HG03196 (cell line): ENCODE measurements at regions not wholly inside any gene's neighbourhood (a gene's known extent, or its start where the extent isn't known, plus 50 kb on each side); places are given as distances from the start of the nearest gene placed in this dataset.

Source experiments
- ATAC-seq: cut with Tn5 transposase; IDR thresholded peaks from one replicate; pipeline ENCODE4 v1.9.1; 2021; ENCODE audit not compliant: unreplicated experiment

GRCh38 chr17:77706938-77707337 is 251.6 kb upstream of the TNRC6C start:
- no peak for ATAC-seq

GRCh38 chr17:77707546-77707945 is 251.0 kb upstream of the TNRC6C start:
- ATAC-seq, result no peak

- no peak for ATAC-seq
These were observed 250.5 kb upstream of the TNRC6C start for GRCh38 chr17:77708049-77708448.

- ATAC-seq, result no peak
These were observed 249.6 kb upstream of the TNRC6C start for GRCh38 chr17:77708936-77709335.

GRCh38 chr17:77709594-77709993 is 248.9 kb upstream of the TNRC6C start:
- no peak for ATAC-seq

GRCh38 chr17:77712578-77712977 is 245.9 kb upstream of the TNRC6C start:
- no peak for ATAC-seq

- ATAC-seq, result no peak
These were observed 242.1 kb upstream of the TNRC6C start for GRCh38 chr17:77716289-77716926.

GRCh38 chr17:77717941-77718668 is 240.4 kb upstream of the TNRC6C start:
- ATAC-seq, result no peak

- ATAC-seq, result no peak
These were observed 239.9 kb upstream of the TNRC6C start for GRCh38 chr17:77718669-77718961.

GRCh38 chr17:77719806-77720205 is 238.7 kb upstream of the TNRC6C start:
- no peak for ATAC-seq

- ATAC-seq, result no peak
These were observed 237.3 kb upstream of the TNRC6C start for GRCh38 chr17:77720946-77721845.

GRCh38 chr17:77721846-77722160 is 236.7 kb upstream of the TNRC6C start:
- ATAC-seq, result no peak

GRCh38 chr17:77722366-77722765 is 236.1 kb upstream of the TNRC6C start:
- no peak for ATAC-seq

- no peak for ATAC-seq
These were observed 235.2 kb upstream of the TNRC6C start for GRCh38 chr17:77723071-77723908.

- ATAC-seq, result no peak
These were observed 234.3 kb upstream of the TNRC6C start for GRCh38 chr17:77723909-77724875.

- ATAC-seq, result no peak
These were observed 233.5 kb upstream of the TNRC6C start for GRCh38 chr17:77724876-77725615.

- no peak for ATAC-seq
These were observed 232.7 kb upstream of the TNRC6C start for GRCh38 chr17:77725846-77726245.

GRCh38 chr17:77726549-77727006 is 231.9 kb upstream of the TNRC6C start:
- ATAC-seq, result no peak

GRCh38 chr17:77727037-77727615 is 231.4 kb upstream of the TNRC6C start:
- ATAC-seq, result no peak
